OCI-LY7 (cell line): ENCODE measurements at regions not wholly inside any gene's neighbourhood (a gene's known extent, or its start where the extent isn't known, plus 50 kb on each side); places are given as distances from the start of the nearest gene placed in this dataset.

Experiments used
- CTCF ChIP-seq: fragments of 200-600 bp; sonication (generic); conservative IDR thresholded peaks from 2 replicates; pipeline ENCODE4 v1.5.1; 2014; ENCODE audit warnings: mild to moderate bottlenecking, antibody characterized with exemption, low read length, moderate library complexity, mixed read lengths
- EZH2phosphoT487 ChIP-seq: fragments of 200-600 bp; sonication (generic); IDR thresholded peaks from 2 replicates; pipeline ENCODE4 v1.6.1; 2018; ENCODE audit warnings: low read depth, borderline replicate concordance, mild to moderate bottlenecking, mixed run types, antibody characterized with exemption, low read length, moderate library complexity, mixed read lengths

- TF ChIP-seq CTCF: no peak
- no peak for TF ChIP-seq EZH2phosphoT487
These were observed 1251.2 kb upstream of the CDH8 start for GRCh38 chr16:63287401-63287800.
